Ishikawa (cell line): ENCODE measurements at regions not wholly inside any gene's neighbourhood (a gene's known extent, or its start where the extent isn't known, plus 50 kb on each side); places are given as distances from the start of the nearest gene placed in this dataset.

Experiments
- CREB1 ChIP-seq: IDR thresholded peaks from 2 replicates; pipeline ENCODE4 v1.6.1; 2012; ENCODE audit warnings: low read depth
- EP300 ChIP-seq: IDR thresholded peaks from 2 replicates; pipeline ENCODE4 v1.6.1; 2012; ENCODE audit warnings: borderline replicate concordance
- MAX ChIP-seq: IDR thresholded peaks from 2 replicates; pipeline ENCODE4 v1.6.1; 2012
- NFIC ChIP-seq: IDR thresholded peaks from 2 replicates; pipeline ENCODE4 v1.6.1; 2012
- RAD21 ChIP-seq: IDR thresholded peaks from 2 replicates; pipeline ENCODE4 v1.6.1; 2012; ENCODE audit warnings: low read depth
- REST ChIP-seq: IDR thresholded peaks from 2 replicates; pipeline ENCODE4 v1.6.1; 2012; ENCODE audit warnings: low read depth, mild to moderate bottlenecking
- TCF12 ChIP-seq: IDR thresholded peaks from 2 replicates; pipeline ENCODE4 v1.6.1; 2012; ENCODE audit warnings: low read depth
- TEAD4 ChIP-seq: IDR thresholded peaks from 2 replicates; pipeline ENCODE4 v1.6.1; 2012
- USF1 ChIP-seq: IDR thresholded peaks from 2 replicates; pipeline ENCODE4 v1.6.1; 2012

- TF ChIP-seq NFIC (no peak), EP300 (no peak), RAD21 (no peak), REST (no peak), TCF12 (no peak), TEAD4 (no peak), USF1 (no peak), MAX (no peak), CREB1 (no peak)
These were observed 71.8 kb upstream of the VWDE start for GRCh38 chr7:12475362-12476063.
